ENCODE measurements at regions not wholly inside any gene's neighbourhood (a gene's known extent, or its start where the extent isn't known, plus 50 kb on each side); places are given as distances from the start of the nearest gene placed in this dataset.
A peak's percentile ranks its signal among the peaks of the same experiment; 100 is the strongest.

DNA sequence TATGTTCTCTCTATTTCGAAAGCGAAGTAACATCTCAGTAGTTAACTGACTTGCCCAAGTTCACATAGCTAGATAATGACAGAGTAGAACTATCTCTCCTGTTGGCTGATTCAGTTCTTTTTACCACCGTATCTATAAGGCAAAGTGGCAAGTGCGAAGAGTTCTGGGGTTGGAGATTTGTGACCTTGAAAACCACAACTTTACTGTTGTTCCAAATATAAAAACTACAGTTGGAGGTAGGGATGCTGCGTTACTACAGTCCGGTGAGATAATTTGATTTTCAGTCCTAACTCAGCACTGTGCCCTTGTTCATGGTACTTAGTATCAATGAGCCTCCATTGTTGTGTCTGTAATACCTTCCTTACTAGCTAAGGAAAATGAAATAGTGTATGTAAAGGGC, 71.2 kb upstream of the GOLGA8B start (continued):
- TF ChIP-seq, protein P1, sequence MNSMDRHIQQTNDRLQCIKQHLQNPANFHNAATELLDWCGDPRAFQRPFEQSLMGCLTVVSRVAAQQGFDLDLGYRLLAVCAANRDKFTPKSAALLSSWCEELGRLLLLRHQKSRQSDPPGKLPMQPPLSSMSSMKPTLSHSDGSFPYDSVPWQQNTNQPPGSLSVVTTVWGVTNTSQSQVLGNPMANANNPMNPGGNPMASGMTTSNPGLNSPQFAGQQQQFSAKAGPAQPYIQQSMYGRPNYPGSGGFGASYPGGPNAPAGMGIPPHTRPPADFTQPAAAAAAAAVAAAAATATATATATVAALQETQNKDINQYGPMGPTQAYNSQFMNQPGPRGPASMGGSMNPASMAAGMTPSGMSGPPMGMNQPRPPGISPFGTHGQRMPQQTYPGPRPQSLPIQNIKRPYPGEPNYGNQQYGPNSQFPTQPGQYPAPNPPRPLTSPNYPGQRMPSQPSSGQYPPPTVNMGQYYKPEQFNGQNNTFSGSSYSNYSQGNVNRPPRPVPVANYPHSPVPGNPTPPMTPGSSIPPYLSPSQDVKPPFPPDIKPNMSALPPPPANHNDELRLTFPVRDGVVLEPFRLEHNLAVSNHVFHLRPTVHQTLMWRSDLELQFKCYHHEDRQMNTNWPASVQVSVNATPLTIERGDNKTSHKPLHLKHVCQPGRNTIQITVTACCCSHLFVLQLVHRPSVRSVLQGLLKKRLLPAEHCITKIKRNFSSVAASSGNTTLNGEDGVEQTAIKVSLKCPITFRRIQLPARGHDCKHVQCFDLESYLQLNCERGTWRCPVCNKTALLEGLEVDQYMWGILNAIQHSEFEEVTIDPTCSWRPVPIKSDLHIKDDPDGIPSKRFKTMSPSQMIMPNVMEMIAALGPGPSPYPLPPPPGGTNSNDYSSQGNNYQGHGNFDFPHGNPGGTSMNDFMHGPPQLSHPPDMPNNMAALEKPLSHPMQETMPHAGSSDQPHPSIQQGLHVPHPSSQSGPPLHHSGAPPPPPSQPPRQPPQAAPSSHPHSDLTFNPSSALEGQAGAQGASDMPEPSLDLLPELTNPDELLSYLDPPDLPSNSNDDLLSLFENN (IDR thresholded peaks at IDR 0.05; ENCODE audit: low read depth in 2 of 2, low read length in 2 of 2): no peak
- TF ChIP-seq PHF20 (IDR thresholded peaks at IDR 0.05; ENCODE audit: partially characterized antibody) (no peak), ZFX (CRISPR knock-in tag; IDR thresholded peaks at IDR 0.05) (no peak), TAF7 (tag; IDR thresholded peaks at IDR 0.05) (no peak), FOXM1 (IDR thresholded peaks at IDR 0.05; ENCODE audit: low read depth) (peak; percentile 38; the same call in 1 of the 2 replicates), FOXM1 (CRISPR knock-in tag; IDR thresholded peaks at IDR 0.05; ENCODE audit: low read depth) (no peak), DMBX1 (CRISPR knock-in tag; IDR thresholded peaks at IDR 0.05; ENCODE audit: borderline replicate concordance) (peak; percentile 32; the same call in 1 of the 2 replicates), KLF13 (tag; IDR thresholded peaks at IDR 0.05; ENCODE audit: borderline replicate concordance, low read depth) (no peak), CBX8 (IDR thresholded peaks at IDR 0.05; ENCODE audit: borderline replicate concordance, extremely low read depth, low read depth, low read length, poor library complexity, severe bottlenecking) (no peak), MXI1 (IDR thresholded peaks at IDR 0.05; ENCODE audit: low read depth, low read length) (no peak), MCM5 (IDR thresholded peaks at IDR 0.05; ENCODE audit: low read depth) (no peak), NFXL1 (CRISPR knock-in tag; IDR thresholded peaks at IDR 0.05) (no peak)
- TF ChIP-seq, protein P2, sequence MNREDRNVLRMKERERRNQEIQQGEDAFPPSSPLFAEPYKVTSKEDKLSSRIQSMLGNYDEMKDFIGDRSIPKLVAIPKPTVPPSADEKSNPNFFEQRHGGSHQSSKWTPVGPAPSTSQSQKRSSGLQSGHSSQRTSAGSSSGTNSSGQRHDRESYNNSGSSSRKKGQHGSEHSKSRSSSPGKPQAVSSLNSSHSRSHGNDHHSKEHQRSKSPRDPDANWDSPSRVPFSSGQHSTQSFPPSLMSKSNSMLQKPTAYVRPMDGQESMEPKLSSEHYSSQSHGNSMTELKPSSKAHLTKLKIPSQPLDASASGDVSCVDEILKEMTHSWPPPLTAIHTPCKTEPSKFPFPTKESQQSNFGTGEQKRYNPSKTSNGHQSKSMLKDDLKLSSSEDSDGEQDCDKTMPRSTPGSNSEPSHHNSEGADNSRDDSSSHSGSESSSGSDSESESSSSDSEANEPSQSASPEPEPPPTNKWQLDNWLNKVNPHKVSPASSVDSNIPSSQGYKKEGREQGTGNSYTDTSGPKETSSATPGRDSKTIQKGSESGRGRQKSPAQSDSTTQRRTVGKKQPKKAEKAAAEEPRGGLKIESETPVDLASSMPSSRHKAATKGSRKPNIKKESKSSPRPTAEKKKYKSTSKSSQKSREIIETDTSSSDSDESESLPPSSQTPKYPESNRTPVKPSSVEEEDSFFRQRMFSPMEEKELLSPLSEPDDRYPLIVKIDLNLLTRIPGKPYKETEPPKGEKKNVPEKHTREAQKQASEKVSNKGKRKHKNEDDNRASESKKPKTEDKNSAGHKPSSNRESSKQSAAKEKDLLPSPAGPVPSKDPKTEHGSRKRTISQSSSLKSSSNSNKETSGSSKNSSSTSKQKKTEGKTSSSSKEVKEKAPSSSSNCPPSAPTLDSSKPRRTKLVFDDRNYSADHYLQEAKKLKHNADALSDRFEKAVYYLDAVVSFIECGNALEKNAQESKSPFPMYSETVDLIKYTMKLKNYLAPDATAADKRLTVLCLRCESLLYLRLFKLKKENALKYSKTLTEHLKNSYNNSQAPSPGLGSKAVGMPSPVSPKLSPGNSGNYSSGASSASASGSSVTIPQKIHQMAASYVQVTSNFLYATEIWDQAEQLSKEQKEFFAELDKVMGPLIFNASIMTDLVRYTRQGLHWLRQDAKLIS (CRISPR knock-in tag; IDR thresholded peaks at IDR 0.05): 0 out of 2 replicates have a peak, but pooled peaks have one; percentile 48
- TF ChIP-seq, protein P3, sequence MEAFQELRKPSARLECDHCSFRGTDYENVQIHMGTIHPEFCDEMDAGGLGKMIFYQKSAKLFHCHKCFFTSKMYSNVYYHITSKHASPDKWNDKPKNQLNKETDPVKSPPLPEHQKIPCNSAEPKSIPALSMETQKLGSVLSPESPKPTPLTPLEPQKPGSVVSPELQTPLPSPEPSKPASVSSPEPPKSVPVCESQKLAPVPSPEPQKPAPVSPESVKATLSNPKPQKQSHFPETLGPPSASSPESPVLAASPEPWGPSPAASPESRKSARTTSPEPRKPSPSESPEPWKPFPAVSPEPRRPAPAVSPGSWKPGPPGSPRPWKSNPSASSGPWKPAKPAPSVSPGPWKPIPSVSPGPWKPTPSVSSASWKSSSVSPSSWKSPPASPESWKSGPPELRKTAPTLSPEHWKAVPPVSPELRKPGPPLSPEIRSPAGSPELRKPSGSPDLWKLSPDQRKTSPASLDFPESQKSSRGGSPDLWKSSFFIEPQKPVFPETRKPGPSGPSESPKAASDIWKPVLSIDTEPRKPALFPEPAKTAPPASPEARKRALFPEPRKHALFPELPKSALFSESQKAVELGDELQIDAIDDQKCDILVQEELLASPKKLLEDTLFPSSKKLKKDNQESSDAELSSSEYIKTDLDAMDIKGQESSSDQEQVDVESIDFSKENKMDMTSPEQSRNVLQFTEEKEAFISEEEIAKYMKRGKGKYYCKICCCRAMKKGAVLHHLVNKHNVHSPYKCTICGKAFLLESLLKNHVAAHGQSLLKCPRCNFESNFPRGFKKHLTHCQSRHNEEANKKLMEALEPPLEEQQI (IDR thresholded peaks at IDR 0.05): no peak
